ENCODE measurements at regions not wholly inside any gene's neighbourhood (a gene's known extent, or its start where the extent isn't known, plus 50 kb on each side); places are given as distances from the start of the nearest gene placed in this dataset.
"Not testable (repeated sequence)": the region's sequence is repeated elsewhere in the genome, so short reads cannot be mapped to it uniquely, and the experiment has no call there.

DNA sequence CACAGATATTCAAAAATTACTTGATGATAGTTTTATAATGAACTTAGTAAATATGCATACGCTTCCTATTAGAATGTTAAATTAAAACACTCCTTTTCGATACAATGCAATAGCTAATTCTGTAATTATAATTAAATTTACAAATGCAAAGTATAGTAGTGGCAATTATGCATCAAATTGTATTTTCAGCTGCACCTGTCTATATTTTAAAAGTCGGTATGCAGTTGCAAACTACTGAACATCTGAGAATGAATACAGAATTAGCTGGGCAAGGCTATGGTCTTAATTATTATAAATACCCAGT, 110.4 kb upstream of the ARHGAP42 start:
- DNase-seq (no peak), ATAC-seq (no peak)
- H3K9me3 ChIP-seq (ENCODE audit: control insufficient read depth, low read length, poor library complexity, severe bottlenecking): no peaks in the 10 kb centered on the region
- no peaks in the 10 kb centered on the region for H3K27me3 Mint-ChIP-seq
- H3K27ac Mint-ChIP-seq: no peak overlapping the region
- no peaks in the 10 kb centered on the region for H3K4me1 Mint-ChIP-seq
- no peak overlapping the region for H3K4me3 Mint-ChIP-seq
- no peaks in the 10 kb centered on the region for H3K36me3 Mint-ChIP-seq (ENCODE audit: low read depth)

DNA sequence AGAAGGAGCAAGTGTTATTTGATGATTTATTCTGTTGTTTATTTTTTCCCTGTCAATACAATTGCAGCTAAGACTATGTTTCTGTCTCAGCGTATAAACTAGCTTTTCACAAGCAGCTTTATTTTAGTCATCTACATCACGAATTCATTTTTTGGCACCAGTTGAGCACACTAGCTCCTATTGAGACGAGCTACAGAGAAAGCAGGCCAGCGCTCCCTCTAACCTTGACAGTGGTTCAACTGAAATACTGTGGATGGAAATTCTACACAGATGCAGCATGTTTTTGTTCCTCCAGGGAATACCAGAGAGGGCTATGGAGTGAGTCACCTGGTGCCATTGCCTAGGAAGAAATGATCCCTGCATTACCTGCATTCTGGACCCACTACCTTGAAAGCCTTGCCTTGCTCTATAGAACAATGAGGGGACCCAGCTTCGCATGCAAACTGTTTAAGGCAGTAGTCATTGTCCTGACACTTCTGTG, 108.2 kb upstream of the ARHGAP42 start:
- H3K36me3 Mint-ChIP-seq (ENCODE audit: low read depth): no peaks in the 10 kb centered on the region
- no peak overlapping the region for H3K27ac Mint-ChIP-seq
- DNase-seq (no peak), ATAC-seq (no peak)
- H3K27me3 Mint-ChIP-seq: no peaks in the 10 kb centered on the region
- H3K4me1 Mint-ChIP-seq: no peaks in the 10 kb centered on the region
- H3K4me3 Mint-ChIP-seq: no peak overlapping the region
- H3K9me3 ChIP-seq (ENCODE audit: control insufficient read depth, low read length, poor library complexity, severe bottlenecking): no peaks in the 10 kb centered on the region

DNA sequence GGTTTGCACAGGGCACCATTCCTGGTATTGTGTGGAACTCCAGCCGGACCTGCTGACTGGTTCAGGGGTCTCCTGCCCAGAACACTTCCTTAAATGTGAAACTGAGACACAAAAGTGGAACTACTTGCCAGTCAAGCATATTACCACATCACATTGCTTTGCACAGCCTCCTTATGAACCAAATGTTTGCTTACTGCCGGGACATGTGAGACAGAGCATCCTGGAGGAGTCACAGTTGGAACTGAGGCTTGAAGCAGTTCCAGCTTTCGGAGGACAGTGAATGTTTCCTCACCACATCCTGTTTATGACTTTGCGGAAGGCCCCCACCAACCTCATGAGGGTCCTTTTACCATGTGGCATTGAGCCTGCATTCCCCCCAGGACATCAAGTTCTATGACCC, 105.8 kb upstream of the ARHGAP42 start:
- ATAC-seq: no peak
- H3K9me3 ChIP-seq (ENCODE audit: control insufficient read depth, low read length, poor library complexity, severe bottlenecking): no peaks in the 10 kb centered on the region
- Mint-ChIP-seq H3K27me3 (no peaks in the 10 kb centered on the region), H3K4me1 (no peaks in the 10 kb centered on the region), H3K27ac (no peak overlapping the region), H3K4me3 (no peak overlapping the region), H3K36me3 (ENCODE audit: low read depth) (no peaks in the 10 kb centered on the region)
- no peak for DNase-seq

DNA sequence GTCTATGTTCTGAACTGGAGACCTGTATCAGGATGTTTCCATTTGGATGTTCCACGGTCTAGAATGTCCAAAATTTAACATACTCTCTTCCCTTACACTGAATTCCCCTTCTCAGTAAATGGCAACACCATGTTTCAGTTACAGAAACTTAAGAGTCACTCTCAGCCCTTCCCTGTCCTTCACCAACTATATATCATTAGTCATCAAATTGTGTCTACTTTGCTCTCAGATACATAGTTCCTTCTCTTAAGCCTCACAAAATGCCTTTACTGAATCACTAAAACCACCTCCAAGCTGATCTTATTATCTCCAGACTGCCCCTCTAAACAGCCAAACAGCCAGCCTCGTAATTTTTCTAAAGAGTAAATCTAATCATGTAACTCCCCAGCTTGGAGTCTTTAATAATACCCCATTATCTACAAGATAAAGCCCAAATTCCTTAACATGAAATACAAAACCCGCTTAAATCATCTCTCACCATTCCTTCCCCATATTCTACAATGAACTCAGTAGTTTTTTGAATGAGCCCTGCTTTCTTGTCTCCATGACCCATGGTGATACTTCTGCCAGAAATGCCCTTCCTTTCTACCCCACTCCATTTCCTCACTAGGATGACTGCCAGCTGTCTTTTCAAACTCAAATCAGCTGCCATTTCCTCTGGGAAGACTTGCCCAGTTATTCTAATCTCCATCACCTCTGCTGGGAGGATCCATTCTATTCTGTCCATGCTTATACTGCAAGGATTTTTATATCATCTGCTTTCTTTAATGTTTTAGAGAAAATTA, 102.7 kb upstream of the ARHGAP42 start:
- Mint-ChIP-seq H3K27me3 (no peaks in the 10 kb centered on the region), H3K4me1 (no peaks in the 10 kb centered on the region), H3K4me3 (no peak overlapping the region), H3K36me3 (ENCODE audit: low read depth) (no peaks in the 10 kb centered on the region), H3K27ac (no peak overlapping the region)
- no peak for DNase-seq
- no peak for ATAC-seq
- H3K9me3 ChIP-seq (ENCODE audit: control insufficient read depth, low read length, poor library complexity, severe bottlenecking): no peaks in the 10 kb centered on the region

DNA sequence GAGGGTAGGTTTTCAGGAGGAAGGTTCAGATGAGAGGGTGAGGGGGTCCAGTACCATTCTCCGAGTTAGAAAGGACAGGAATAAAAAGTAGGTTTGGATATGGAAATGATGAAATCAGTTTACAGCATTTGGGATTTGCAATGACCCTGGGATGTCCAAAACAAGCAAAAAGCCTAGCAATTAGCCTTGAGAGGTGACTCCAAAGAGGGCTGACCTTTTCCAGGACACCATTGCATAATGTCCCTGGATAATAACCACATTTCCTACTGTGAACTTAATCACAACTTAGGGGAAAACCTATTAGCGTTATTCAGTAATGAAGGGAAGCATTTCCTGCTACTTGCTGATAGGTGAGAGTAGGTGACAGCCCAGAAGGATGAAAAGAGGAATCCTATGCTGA, 101.4 kb upstream of the ARHGAP42 start:
- H3K4me1 Mint-ChIP-seq: no peaks in the 10 kb centered on the region
- ATAC-seq: no peak
- H3K27ac Mint-ChIP-seq: no peak overlapping the region
- DNase-seq: no peak
- no peaks in the 10 kb centered on the region for H3K36me3 Mint-ChIP-seq (ENCODE audit: low read depth)
- H3K4me3 Mint-ChIP-seq: no peak overlapping the region
- H3K27me3 Mint-ChIP-seq: no peaks in the 10 kb centered on the region
- H3K9me3 ChIP-seq (ENCODE audit: control insufficient read depth, low read length, poor library complexity, severe bottlenecking): no peaks in the 10 kb centered on the region

DNA sequence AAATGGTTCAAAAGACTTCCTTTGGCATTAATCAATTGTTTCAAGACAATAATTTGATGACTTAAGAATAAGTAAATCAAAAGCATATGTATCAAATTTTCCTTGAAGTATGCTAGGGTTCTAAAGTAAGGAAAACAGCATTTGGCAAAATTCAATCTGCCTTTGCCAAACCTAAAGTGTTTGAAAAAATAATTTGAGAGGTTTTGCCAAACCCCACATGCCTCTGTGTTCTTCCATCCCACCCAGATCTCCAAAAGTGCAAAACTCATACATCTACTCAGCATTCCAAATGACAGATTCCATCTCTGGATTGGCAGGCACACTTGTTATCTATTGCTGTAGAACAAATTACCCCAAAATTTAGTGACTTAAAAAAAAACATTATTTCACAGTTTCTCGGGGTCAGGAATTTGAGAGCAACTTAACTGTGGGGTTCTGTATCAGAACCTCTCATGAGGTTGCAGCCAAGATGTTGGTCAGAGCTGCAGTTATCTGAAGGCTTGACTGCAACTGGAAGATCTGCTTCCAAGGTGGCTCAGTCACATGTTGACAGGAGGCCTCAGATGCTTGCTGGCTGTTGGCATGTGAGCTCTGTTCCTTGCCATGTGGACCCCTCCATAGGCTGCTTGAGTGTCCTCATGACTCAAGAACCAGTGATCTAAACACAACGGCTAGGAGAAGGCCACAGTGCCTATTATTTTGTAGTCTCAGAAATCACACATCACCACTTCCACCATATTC, 100.6 kb upstream of the ARHGAP42 start:
- Mint-ChIP-seq H3K36me3 (ENCODE audit: low read depth) (no peaks in the 10 kb centered on the region), H3K4me3 (no peak overlapping the region), H3K27me3 (no peaks in the 10 kb centered on the region), H3K27ac (no peak overlapping the region), H3K4me1 (no peaks in the 10 kb centered on the region)
- no peaks in the 10 kb centered on the region for H3K9me3 ChIP-seq (ENCODE audit: control insufficient read depth, low read length, poor library complexity, severe bottlenecking)
- DNase-seq: no peak
- ATAC-seq: no peak

DNA sequence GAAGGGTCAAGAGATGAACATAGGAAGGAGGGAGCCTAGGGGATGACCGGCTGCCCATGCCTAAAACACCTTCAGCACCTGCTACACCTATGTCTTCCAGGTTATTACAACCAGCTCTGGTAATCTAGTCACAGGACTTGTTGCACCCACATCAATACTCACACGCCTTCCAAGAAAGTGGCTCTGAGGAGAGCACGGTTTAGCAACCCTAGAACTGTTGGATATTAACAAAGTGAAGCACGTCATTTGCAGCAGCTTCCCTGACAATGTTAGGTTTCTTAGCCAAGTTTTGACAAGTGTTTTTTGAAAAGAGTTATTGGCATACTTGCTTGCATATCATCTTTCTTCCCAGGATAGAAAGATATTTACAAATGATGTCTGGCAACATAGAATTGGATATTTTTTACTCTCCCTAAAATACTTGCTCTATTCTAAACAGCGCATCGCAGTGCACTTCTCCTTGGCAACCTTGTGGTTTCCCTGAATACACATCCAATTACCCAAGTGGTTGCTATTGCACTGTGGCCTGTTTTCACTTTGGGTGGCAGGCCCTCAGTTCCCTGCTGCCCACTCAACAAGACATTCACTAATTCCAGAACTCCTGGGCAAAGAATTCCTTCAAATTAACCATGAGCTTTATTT, 94.3 kb upstream of the ARHGAP42 start:
- Mint-ChIP-seq H3K27ac (no peak overlapping the region), H3K36me3 (ENCODE audit: low read depth) (no peaks in the 10 kb centered on the region), H3K27me3 (no peaks in the 10 kb centered on the region), H3K4me1 (no peaks in the 10 kb centered on the region), H3K4me3 (no peak overlapping the region)
- ATAC-seq: no peak
- no peaks in the 10 kb centered on the region for H3K9me3 ChIP-seq (ENCODE audit: control insufficient read depth, low read length, poor library complexity, severe bottlenecking)
- DNase-seq: no peak

DNA sequence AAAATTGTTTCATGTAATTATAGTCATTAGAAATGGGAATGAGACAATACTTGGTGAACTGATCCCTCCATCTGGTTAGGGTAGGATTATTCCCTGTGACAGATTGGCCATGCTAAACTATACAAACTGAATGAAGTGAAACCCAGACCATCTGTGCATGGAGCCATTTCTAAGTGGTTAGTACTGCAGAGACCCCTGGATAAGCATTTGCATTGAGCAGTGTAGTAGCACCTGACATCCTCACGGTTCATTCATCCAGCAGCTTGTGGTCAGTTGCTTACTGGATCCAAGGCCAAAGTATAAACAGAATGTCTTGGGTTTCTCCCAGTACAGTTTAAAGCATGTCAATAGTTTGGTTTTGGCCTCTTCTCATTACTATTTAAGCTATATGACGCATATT, 93.8 kb upstream of the ARHGAP42 start:
- ATAC-seq (no peak), DNase-seq (no peak)
- no peak overlapping the region for H3K4me3 Mint-ChIP-seq
- H3K4me1 Mint-ChIP-seq: no peaks in the 10 kb centered on the region
- no peaks in the 10 kb centered on the region for H3K36me3 Mint-ChIP-seq (ENCODE audit: low read depth)
- no peak overlapping the region for H3K27ac Mint-ChIP-seq
- no peaks in the 10 kb centered on the region for H3K9me3 ChIP-seq (ENCODE audit: control insufficient read depth, low read length, poor library complexity, severe bottlenecking)
- H3K27me3 Mint-ChIP-seq: no peaks in the 10 kb centered on the region

DNA sequence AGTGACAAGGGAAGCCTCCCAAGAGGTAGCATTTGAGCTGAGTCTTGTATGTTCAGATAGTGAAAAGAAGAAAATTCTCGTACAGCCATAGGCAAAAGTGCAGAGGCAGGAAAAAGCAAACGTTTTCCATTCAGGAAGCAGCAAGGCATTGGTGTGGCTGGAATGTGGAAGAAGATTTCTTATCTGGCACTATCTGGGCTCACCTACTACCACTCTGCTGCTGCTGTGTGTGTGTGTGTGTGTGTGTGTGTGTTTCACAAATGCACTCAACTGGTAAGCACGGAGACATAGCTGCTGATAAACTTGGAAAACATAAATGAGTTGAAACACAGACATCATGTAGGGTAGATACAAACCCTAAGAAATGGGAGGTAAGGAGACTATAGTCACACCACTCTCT, 92.8 kb upstream of the ARHGAP42 start:
- Mint-ChIP-seq H3K27ac (no peak overlapping the region), H3K4me1 (no peaks in the 10 kb centered on the region), H3K36me3 (ENCODE audit: low read depth) (no peaks in the 10 kb centered on the region), H3K27me3 (no peaks in the 10 kb centered on the region), H3K4me3 (no peak overlapping the region)
- ATAC-seq: no peak
- H3K9me3 ChIP-seq (ENCODE audit: control insufficient read depth, low read length, poor library complexity, severe bottlenecking): no peaks in the 10 kb centered on the region
- DNase-seq: no peak

DNA sequence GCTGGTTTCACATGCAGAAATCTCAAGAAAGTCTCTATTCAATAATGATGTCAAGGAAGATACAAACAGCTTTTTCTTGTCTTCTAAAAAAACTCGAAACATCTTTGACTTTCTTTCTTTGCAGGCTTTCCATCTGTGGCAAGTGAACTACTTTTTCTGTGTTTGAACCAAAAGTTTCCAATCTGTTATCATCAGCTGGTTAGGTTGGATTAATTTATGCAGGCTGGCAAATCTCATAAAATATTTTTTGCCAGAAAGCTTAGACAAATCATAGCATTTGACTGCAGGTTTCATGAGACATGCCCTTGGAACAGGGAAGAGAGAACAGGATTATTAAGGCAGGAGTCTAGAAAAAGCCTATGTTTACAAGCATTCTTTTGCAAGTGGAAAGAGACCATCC, 86.1 kb upstream of the ARHGAP42 start:
- no peak for DNase-seq
- no peaks in the 10 kb centered on the region for H3K9me3 ChIP-seq (ENCODE audit: control insufficient read depth, low read length, poor library complexity, severe bottlenecking)
- H3K4me3 Mint-ChIP-seq: no peak overlapping the region
- ATAC-seq: no peak
- H3K27ac Mint-ChIP-seq: no peak overlapping the region
- H3K27me3 Mint-ChIP-seq: no peaks in the 10 kb centered on the region
- H3K4me1 Mint-ChIP-seq: no peaks in the 10 kb centered on the region
- H3K36me3 Mint-ChIP-seq (ENCODE audit: low read depth): no peaks in the 10 kb centered on the region

DNA sequence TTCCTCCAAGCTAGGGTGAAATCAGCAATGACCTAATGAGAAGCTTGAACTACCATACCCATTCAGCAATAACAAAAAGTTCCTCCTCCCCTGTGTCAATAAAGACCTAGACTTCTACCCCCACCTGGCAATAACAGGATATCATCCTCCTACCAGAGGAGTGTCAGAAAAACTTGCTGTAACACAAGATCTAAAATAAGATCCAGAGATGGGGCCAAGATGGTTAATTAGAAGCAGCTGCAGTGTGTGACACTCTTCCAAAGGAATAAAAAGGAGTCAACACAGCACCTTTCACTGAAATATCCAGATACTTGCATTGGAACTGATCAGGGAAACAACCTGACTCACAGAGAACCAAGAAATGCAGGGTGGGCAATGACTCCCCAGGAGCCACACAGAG, 84.4 kb upstream of the ARHGAP42 start:
- H3K9me3 ChIP-seq (ENCODE audit: control insufficient read depth, low read length, poor library complexity, severe bottlenecking): no peaks in the 10 kb centered on the region
- Mint-ChIP-seq H3K27me3 (no peaks in the 10 kb centered on the region), H3K4me3 (no peak overlapping the region), H3K36me3 (ENCODE audit: low read depth) (no peaks in the 10 kb centered on the region), H3K27ac (no peak overlapping the region), H3K4me1 (no peaks in the 10 kb centered on the region)
- DNase-seq (no peak), ATAC-seq (no peak)

DNA sequence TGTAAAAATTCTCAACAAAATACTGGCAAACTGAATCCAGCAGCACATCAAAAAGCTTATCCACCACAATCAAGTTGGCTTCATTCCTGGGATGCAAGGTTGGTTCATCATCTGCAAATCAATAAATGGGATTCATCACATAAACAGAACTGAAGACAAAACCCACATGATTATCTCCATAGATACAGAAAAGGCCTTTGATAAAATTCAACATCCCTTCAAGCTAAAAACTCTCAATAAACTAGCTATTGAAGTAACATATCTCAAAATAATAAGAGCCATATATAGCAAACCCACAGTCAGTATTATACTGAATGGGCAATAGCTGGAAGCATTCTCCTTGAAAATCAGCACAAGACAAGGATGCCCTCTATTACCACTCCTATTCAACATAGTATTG, 79.3 kb upstream of the ARHGAP42 start:
- not testable (repeated sequence) for DNase-seq; H3K36me3 Mint-ChIP-seq (ENCODE audit: low read depth); H3K4me3 Mint-ChIP-seq; ATAC-seq; H3K9me3 ChIP-seq (ENCODE audit: control insufficient read depth, low read length, poor library complexity, severe bottlenecking); H3K27ac Mint-ChIP-seq; H3K4me1 Mint-ChIP-seq; H3K27me3 Mint-ChIP-seq

DNA sequence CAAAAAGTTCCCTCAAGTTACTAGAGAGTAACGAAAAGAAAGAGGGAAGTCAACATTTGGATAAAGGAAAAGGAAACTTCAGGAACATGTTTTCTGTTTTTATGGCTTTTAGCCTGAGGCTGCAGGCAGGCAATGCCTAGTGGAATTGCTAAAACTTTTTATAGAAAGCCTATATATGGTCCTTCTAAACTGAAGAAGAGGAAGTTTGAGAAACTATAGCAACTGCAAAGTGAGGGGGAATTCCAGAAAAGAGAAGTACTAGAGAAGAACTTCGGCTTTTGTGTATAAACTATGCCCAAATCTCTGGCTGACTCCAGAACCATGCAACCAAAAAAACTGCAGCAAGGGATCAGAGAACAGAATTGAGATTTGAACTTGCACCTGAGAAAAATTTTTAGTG, 74.3 kb upstream of the ARHGAP42 start:
- no peaks in the 10 kb centered on the region for H3K9me3 ChIP-seq (ENCODE audit: control insufficient read depth, low read length, poor library complexity, severe bottlenecking)
- peak; percentile 54 for ATAC-seq
- Mint-ChIP-seq H3K4me3 (no peak overlapping the region), H3K27ac (no peak overlapping the region), H3K36me3 (ENCODE audit: low read depth) (no peaks in the 10 kb centered on the region), H3K27me3 (no peaks in the 10 kb centered on the region), H3K4me1 (no peaks in the 10 kb centered on the region)
- no peak for DNase-seq

DNA sequence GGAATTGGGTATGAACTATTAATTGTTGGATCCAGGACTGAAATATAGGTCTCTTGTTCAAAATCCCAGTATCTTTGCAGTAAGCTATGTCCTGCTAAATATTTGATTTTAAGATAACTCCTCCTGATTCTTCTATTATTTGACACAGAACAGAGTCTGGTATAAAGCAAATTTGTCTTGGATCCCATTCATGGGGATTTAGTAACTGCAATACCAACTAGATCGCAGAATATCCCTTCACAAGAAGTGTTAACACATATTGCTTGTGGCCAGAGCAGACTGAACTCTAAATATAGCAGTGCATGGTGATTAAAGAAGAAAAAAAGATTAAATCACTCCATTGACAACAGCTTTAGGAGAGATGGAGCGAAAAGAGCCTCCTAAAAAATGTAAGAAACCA, 68.2 kb upstream of the ARHGAP42 start:
- no peaks in the 10 kb centered on the region for H3K9me3 ChIP-seq (ENCODE audit: control insufficient read depth, low read length, poor library complexity, severe bottlenecking)
- no peak for DNase-seq
- H3K4me1 Mint-ChIP-seq: no peaks in the 10 kb centered on the region
- H3K27me3 Mint-ChIP-seq: no peaks in the 10 kb centered on the region
- no peak for ATAC-seq
- no peak overlapping the region for H3K27ac Mint-ChIP-seq
- H3K36me3 Mint-ChIP-seq (ENCODE audit: low read depth): no peaks in the 10 kb centered on the region
- H3K4me3 Mint-ChIP-seq: no peak overlapping the region

Data from T-helper 17 cell (primary cell).